Right forelimb (tissue), 1 donor: ENCODE measurements at regions not wholly inside any gene's neighbourhood (a gene's known extent, or its start where the extent isn't known, plus 50 kb on each side); places are given as distances from the start of the nearest gene placed in this dataset.

ENCODE experiments used
- DNase-seq: peaks from one replicate; pipeline ENCODE4 v3.0.0-alpha.2; 2018

- no peak for DNase-seq
Observed at GRCh38 chr14:94994245-94994644, 163.1 kb downstream of the DICER1 start.

DNA sequence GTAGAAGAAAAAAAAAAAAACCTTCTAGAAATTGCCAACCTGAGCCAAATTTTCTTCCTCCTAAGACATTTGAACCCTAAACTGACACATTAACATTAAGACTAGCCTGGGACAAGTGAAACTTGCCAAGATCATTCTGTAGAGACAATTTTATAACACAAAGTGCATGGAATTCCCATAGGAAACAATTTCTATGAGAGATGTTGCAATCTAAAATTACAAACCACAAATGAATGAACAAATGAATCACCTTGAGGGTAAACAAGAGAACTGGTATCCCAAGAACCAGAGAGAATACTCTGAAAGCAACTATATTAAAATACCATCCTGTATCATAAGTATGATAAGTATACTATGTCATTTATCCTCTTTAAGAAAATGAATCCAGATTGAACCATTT, 165.3 kb downstream of the DICER1 start:
- DNase-seq = no peak

GRCh38 chr14:94989946-94990345, 167.4 kb downstream of the DICER1 start:
- DNase-seq = no peak

DNA sequence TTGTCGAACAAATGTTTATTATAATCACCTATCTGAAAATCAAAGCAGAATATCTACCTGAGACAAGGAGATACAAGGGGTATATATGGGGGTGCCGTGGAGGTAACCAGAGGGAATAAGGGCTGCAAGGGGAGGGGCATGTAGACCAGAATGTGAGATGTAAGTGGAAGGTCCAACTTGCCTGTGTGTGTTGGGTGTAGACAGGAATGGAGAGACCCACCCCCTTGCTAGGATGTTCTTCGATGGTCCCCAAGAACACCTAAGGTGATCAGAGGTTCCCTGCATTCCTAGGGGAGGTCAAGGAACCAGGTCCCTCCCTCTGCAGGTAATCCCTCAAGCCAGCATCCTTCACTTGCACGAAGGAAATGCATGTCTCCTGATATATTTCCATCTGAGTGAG, 167.9 kb downstream of the DICER1 start:
- no peak for DNase-seq

- no peak for DNase-seq
Observed at GRCh38 chr14:94987409-94987808, 169.9 kb downstream of the DICER1 start.

DNA sequence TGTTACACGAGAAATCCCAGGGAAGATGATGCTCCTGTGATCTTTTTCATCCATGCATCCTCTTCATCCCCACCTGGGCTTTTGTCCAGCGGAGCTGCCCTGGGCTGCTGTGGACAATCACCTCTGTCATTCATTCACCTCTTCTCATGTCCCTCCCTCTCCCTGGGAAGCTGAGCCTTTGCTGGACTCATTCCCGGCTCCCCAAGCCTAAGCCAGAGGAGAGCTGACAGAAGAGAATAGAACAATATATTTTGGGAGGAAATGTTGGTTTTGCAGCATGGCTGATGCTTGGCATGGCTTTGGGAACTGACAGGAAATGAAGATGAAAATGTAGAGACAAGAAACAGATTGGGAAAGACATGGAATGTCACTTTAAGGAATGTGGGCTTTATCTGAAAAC, 177.4 kb downstream of the DICER1 start:
- DNase-seq = no peak

DNA sequence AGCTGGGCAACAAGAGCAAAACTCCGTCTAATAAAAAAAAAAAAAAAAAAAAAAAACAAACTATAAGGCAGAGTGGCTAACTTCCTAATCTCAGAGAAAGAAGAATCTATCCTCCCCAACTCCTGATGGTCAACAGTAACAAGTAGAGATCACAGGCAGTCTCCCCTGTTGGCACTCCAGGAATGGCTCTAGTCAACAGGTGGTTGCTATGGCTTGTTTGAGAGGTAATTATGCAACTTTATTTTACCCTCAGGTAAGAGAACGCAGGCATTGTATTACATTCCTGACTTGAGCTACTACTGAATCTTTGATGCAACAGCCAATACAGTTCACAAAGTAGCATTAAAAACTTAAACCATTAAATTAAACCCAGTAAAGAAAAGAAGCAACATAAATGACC, 180.3 kb downstream of the DICER1 start:
- DNase-seq = no peak

GRCh38 chr14:94975366-94975765, 182.0 kb downstream of the DICER1 start:
- no peak for DNase-seq

GRCh38 chr14:94974893-94975292, 182.4 kb downstream of the DICER1 start:
- no peak for DNase-seq

GRCh38 chr14:94974422-94974821, 182.9 kb downstream of the DICER1 start:
- no peak for DNase-seq

GRCh38 chr14:94971750-94972149, 185.6 kb downstream of the DICER1 start:
- DNase-seq = peak; percentile 66

- no peak for DNase-seq
Observed at GRCh38 chr14:94970941-94971730, 186.2 kb downstream of the DICER1 start.

- DNase-seq = no peak
Observed at GRCh38 chr14:94969766-94970165, 187.6 kb downstream of the DICER1 start.

DNA sequence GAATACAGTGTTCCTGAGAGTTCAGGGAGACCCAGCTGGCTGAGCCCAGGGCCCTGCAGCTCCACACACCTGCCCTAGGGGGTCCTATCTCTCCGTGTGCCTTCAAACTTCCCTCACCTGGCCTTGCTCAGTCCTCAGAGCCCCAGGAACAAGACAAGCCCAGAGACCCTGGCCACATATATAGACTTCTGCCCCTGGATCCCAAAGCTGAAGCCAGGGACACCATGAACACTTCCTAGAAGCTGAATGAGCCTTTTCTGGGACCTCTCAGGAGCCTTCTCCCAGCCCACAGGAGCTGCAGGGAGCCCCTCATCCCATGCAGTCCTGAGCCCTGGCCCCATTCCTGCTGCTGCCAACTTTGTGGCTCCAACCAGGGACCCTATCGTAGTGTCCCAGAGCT, 190.5 kb downstream of the DICER1 start:
- no peak for DNase-seq

- no peak for DNase-seq
Observed at GRCh38 chr14:94966344-94966743, 191.0 kb downstream of the DICER1 start.

DNA sequence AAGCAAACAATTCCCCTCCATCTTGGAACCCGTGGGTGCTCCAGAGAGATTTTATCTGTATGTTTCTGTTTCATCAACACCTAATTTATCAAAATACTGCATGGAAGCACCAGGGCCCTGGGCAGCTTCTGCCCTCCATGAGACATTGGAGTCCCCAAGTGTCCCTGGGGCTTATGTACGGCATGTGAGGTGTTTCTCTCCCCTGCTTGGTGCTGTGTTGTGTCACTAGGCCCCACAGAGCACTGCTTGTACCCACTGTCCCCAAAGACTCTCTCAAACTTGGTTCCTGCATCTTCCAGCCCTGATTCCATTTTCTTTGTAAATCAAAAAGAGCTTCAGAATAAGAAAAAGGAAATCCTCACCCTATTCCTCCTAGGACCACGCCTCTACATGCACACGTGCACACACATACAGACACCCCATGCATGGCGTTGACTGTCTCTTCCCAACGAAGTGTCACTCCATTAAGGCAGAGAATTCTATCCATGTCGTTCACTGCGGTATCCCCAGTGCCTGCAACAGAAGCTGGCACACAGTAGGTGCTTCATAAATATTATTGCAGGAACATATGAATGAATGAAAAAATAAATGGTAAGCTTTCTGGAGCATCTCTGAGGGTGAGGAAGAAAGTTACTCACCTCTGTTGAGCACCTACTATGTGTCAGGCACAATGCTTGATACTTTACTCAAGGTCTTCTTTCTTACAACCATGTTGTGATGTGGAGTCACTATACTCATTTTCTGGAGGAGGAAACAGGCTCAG, 191.6 kb downstream of the DICER1 start:
- DNase-seq = no peak

- no peak for DNase-seq
Observed at GRCh38 chr14:94964931-94965330, 192.4 kb downstream of the DICER1 start.

GRCh38 chr14:94964181-94964580, 193.1 kb downstream of the DICER1 start:
- no peak for DNase-seq

GRCh38 chr14:94963051-94963450, 193.1 kb upstream of the GSC start:
- no peak for DNase-seq

DNA sequence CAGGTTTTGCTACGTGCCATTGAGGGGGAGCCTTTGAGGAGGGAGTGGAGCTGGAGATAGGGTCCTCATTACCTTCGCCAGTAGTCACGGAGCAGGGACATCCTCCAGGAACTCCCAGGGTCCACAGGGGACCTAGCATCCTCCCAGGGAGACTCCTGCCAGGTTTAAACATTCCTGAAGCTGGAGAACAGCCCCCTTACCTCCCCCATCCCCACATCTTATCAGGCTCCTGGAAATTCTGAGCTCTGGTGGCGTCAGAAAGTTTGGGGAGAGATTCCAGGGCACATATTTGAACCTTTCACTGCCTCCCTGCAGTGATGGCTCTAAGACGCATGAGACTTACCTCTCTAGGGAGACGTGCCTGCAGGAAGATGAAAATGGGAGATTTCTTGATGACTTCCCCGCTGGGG, 192.3 kb upstream of the GSC start:
- DNase-seq = no peak

- DNase-seq = no peak
Observed at GRCh38 chr14:94961386-94962165, 191.7 kb upstream of the GSC start.

GRCh38 chr14:94960285-94961001, 190.5 kb upstream of the GSC start:
- no peak for DNase-seq
